Left ventricle myocardium inferior (tissue), 1 donor: ENCODE measurements at regions not wholly inside any gene's neighbourhood (a gene's known extent, or its start where the extent isn't known, plus 50 kb on each side); places are given as distances from the start of the nearest gene placed in this dataset.

Source experiments
- DNase-seq: peaks from one replicate; pipeline ENCODE4 v3.0.0-alpha.2; 2020
- H3K27ac ChIP-seq: fragments of 200-600 bp; replicated peaks from 2 replicates; pipeline ENCODE4 v1.8.0; 2021
- H3K27me3 ChIP-seq: fragments of 200-600 bp; 2 replicates; pipeline ENCODE4 v1.8.0; 2021; ENCODE audit warnings: low read depth
- H3K36me3 ChIP-seq: fragments of 200-600 bp; 2 replicates; pipeline ENCODE4 v1.8.0; 2021
- H3K4me1 ChIP-seq: fragments of 200-600 bp; 2 replicates; pipeline ENCODE4 v1.8.0; 2021
- H3K4me3 ChIP-seq: fragments of 200-600 bp; 2 replicates; pipeline ENCODE4 v1.8.0; 2021; ENCODE audit warnings: mild to moderate bottlenecking, moderate library complexity
- H3K9me3 ChIP-seq: fragments of 200-600 bp; replicated peaks from 2 replicates; pipeline ENCODE4 v1.8.0; 2021
- CTCF ChIP-seq: fragments of 200-600 bp; IDR thresholded peaks from 2 replicates; pipeline ENCODE4 v1.8.0; 2021; ENCODE audit warnings: antibody characterized with exemption, mild to moderate bottlenecking, borderline replicate concordance
- intact Hi-C: fragments of 100-400 bp; cut with micrococcal nuclease; formaldehyde crosslinking; loops from one replicate; pipeline ENCODE4 v1.11.0; 2022
- donor health status: DM: no; HTN: yes; CAD: no; lungs with severe emphysema.

GRCh38 chr4:186875476-186875875 lies 151.8 kb upstream of the FAT1 start:
- no peaks in the 10 kb centered on the region for H3K36me3 ChIP-seq
- no peak for TF ChIP-seq CTCF
- H3K4me3 ChIP-seq, result no peak overlapping the region
- no peak overlapping the region for H3K27ac ChIP-seq
- intact Hi-C loops, result no loop called here
- DNase-seq, result no peak
- H3K27me3 ChIP-seq, result no peaks in the 10 kb centered on the region
- no peaks in the 10 kb centered on the region for H3K4me1 ChIP-seq
- peaks cover 21% of the 10 kb centered on the region for H3K9me3 ChIP-seq

- no peak for TF ChIP-seq CTCF
- intact Hi-C loops, result no loop called here
- DNase-seq, result no peak
Measured at GRCh38 chr4:186876961-186877626, 153.4 kb upstream of the FAT1 start.

GRCh38 chr4:186878203-186878776 lies 154.6 kb upstream of the FAT1 start:
- no peaks in the 10 kb centered on the region for H3K4me1 ChIP-seq
- no peak for DNase-seq
- intact Hi-C loops, result no loop called here

More at GRCh38 chr4:186876961-186877626, 153.4 kb upstream of the FAT1 start:
- peaks cover 20% of the 10 kb centered on the region for H3K9me3 ChIP-seq
- H3K36me3 ChIP-seq, result no peaks in the 10 kb centered on the region
- no peaks in the 10 kb centered on the region for H3K27me3 ChIP-seq
- H3K27ac ChIP-seq, result no peak overlapping the region
- no peak overlapping the region for H3K4me3 ChIP-seq
- H3K4me1 ChIP-seq, result no peaks in the 10 kb centered on the region

GRCh38 chr4:186881521-186882220 lies 158.0 kb upstream of the FAT1 start:
- Histone ChIP-seq H3K27me3 (no peaks in the 10 kb centered on the region), H3K4me1 (no peaks in the 10 kb centered on the region), H3K36me3 (no peaks in the 10 kb centered on the region), H3K4me3 (no peak overlapping the region), H3K9me3 (no peaks in the 10 kb centered on the region), H3K27ac (no peak overlapping the region)
- DNase-seq, result no peak
- intact Hi-C loops, result no loop called here
- no peak for TF ChIP-seq CTCF

More at GRCh38 chr4:186878203-186878776, 154.6 kb upstream of the FAT1 start:
- Histone ChIP-seq H3K9me3 (peaks cover 8% of the 10 kb centered on the region), H3K27me3 (no peaks in the 10 kb centered on the region), H3K36me3 (no peaks in the 10 kb centered on the region), H3K4me3 (no peak overlapping the region), H3K27ac (no peak overlapping the region)
- TF ChIP-seq CTCF, result no peak

- H3K9me3 ChIP-seq, result no peaks in the 10 kb centered on the region
- DNase-seq, result no peak
- no peaks in the 10 kb centered on the region for H3K36me3 ChIP-seq
- no peak overlapping the region for H3K4me3 ChIP-seq
- no peaks in the 10 kb centered on the region for H3K4me1 ChIP-seq
- TF ChIP-seq CTCF, result no peak
- no peak overlapping the region for H3K27ac ChIP-seq
- intact Hi-C loops, result no loop called here
- H3K27me3 ChIP-seq, result no peaks in the 10 kb centered on the region
Measured at GRCh38 chr4:186882293-186882692, 158.6 kb upstream of the FAT1 start.
